GM12872 (cell line): ENCODE measurements at regions not wholly inside any gene's neighbourhood (a gene's known extent, or its start where the extent isn't known, plus 50 kb on each side); places are given as distances from the start of the nearest gene placed in this dataset.

Source experiments
- CTCF ChIP-seq: IDR thresholded peaks from 3 replicates; pipeline ENCODE4 v1.5.1; 2011; ENCODE audit warnings: low read depth, mild to moderate bottlenecking, low read length, moderate library complexity; ENCODE audit not compliant: insufficient read depth

- TF ChIP-seq CTCF: no peak
Observed at GRCh38 chr17:63358111-63358839, 87.8 kb downstream of the CYB561 start.

GRCh38 chr17:63358956-63359355 is 87.2 kb downstream of the CYB561 start:
- no peak for TF ChIP-seq CTCF

GRCh38 chr17:63361182-63361581 is 84.9 kb downstream of the CYB561 start:
- TF ChIP-seq CTCF: no peak

- TF ChIP-seq CTCF: no peak
Observed at GRCh38 chr17:63362115-63362514, 84.0 kb downstream of the CYB561 start.

GRCh38 chr17:63364387-63364786 is 81.7 kb downstream of the CYB561 start:
- no peak for TF ChIP-seq CTCF

GRCh38 chr17:63364944-63365343 is 81.2 kb downstream of the CYB561 start:
- TF ChIP-seq CTCF: no peak

- no peak for TF ChIP-seq CTCF
Observed at GRCh38 chr17:63365366-63366240, 80.5 kb downstream of the CYB561 start.
